ENCODE measurements at regions not wholly inside any gene's neighbourhood (a gene's known extent, or its start where the extent isn't known, plus 50 kb on each side); places are given as distances from the start of the nearest gene placed in this dataset.

GRCh38 chr5:142514196-142514595 is 171.7 kb downstream of the FGF1 start:
- TF ChIP-seq CTCF (IDR thresholded peaks at IDR 0.05; ENCODE audit: poor library complexity, severe bottlenecking), result no peak
- TF ChIP-seq MXI1 (conservative IDR thresholded peaks at IDR 0.05; ENCODE audit: poor library complexity, severe bottlenecking), result no peak
- no peak for TF ChIP-seq EZH2 (IDR thresholded peaks at IDR 0.05; ENCODE audit: borderline replicate concordance, insufficient read depth, low read length, poor library complexity, severe bottlenecking)
- TF ChIP-seq TAF1 (IDR thresholded peaks at IDR 0.05; ENCODE audit: low read depth), result no peak
- TF ChIP-seq POLR2AphosphoS5 (IDR thresholded peaks at IDR 0.05), result no peak
- no peak for TF ChIP-seq RAD21 (conservative IDR thresholded peaks at IDR 0.05)
- no peak for TF ChIP-seq EP300 (conservative IDR thresholded peaks at IDR 0.05; ENCODE audit: poor library complexity, severe bottlenecking)
- TF ChIP-seq REST (IDR thresholded peaks at IDR 0.05; ENCODE audit: borderline replicate concordance), result no peak

All from neural cell (in vitro differentiated cells).